WTC11 (cell line): ENCODE measurements at regions not wholly inside any gene's neighbourhood (a gene's known extent, or its start where the extent isn't known, plus 50 kb on each side); places are given as distances from the start of the nearest gene placed in this dataset.

Experiments used
- ATAC-seq: fragments of 200-7000 bp; cut with Tn5 transposase; 2 replicates; pipeline ENCODE4 v1.10.0; 2021; ENCODE audit warnings: mild to moderate bottlenecking, moderate library complexity
- CTCF ChIA-PET: fragments of 300-600 bp; sonication (Branson Sonifier 250); formaldehyde crosslinking; loops from one replicate; lab custom pipeline; 2021; ENCODE audit warnings: antibody characterized with exemption; lab: Charles Lee
- POLR2A ChIA-PET: fragments of 350-600 bp; sonication (Branson Sonifier 250); formaldehyde crosslinking; loops from one replicate; lab custom pipeline; 2021; ENCODE audit warnings: antibody characterized with exemption; lab: Charles Lee
- DNase-seq: peaks from one replicate; pipeline ENCODE4 v3.0.0; 2021; ENCODE audit warnings: low spot score
- H3K27ac Mint-ChIP-seq: 2 replicates; pipeline ENCODE4 v1.8.0; 2021; ENCODE audit warnings: mixed read lengths
- H3K27me3 Mint-ChIP-seq: 2 replicates; pipeline ENCODE4 v1.8.0; 2021; ENCODE audit warnings: low read depth, mild to moderate bottlenecking, moderate library complexity, mixed read lengths
- H3K36me3 Mint-ChIP-seq: 2 replicates; pipeline ENCODE4 v1.8.0; 2021; ENCODE audit warnings: mixed read lengths
- H3K4me1 Mint-ChIP-seq: 2 replicates; pipeline ENCODE4 v1.8.0; 2022; ENCODE audit warnings: mixed read lengths
- H3K4me3 Mint-ChIP-seq: 2 replicates; pipeline ENCODE4 v1.8.0; 2021; ENCODE audit warnings: mild to moderate bottlenecking, moderate library complexity, mixed read lengths
- H3K9me3 Mint-ChIP-seq: 2 replicates; pipeline ENCODE4 v1.8.0; 2021; ENCODE audit warnings: mixed read lengths
- ATF1 ChIP-seq: sonication (generic); formaldehyde crosslinking; IDR thresholded peaks from 2 replicates; pipeline ENCODE4 v1.8.1; 2023; ENCODE audit warnings: mild to moderate bottlenecking, moderate library complexity, missing genetic modification reagents
- E2F5 ChIP-seq: sonication (generic); formaldehyde crosslinking; IDR thresholded peaks from 2 replicates; pipeline ENCODE4 v1.8.1; 2022; ENCODE audit warnings: mild to moderate bottlenecking, moderate library complexity, missing genetic modification reagents
- ELF4 ChIP-seq: sonication (generic); formaldehyde crosslinking; IDR thresholded peaks from 2 replicates; pipeline ENCODE4 v1.8.1; 2022; ENCODE audit warnings: low read depth, mild to moderate bottlenecking, moderate library complexity, missing genetic modification reagents
- EMX1 ChIP-seq: fragments of 250-450 bp; sonication (Bioruptor Pico); IDR thresholded peaks from 2 replicates; pipeline ENCODE4 v1.8.0; 2021; ENCODE audit warnings: mild to moderate bottlenecking
- ETV6 ChIP-seq: sonication (generic); formaldehyde crosslinking; IDR thresholded peaks from 2 replicates; pipeline ENCODE4 v1.8.1; 2022; ENCODE audit warnings: mild to moderate bottlenecking, missing genetic modification reagents
- GRHL2 ChIP-seq: fragments of 250-450 bp; sonication (Bioruptor Pico); IDR thresholded peaks from 2 replicates; pipeline ENCODE4 v1.8.0; 2022; ENCODE audit warnings: mild to moderate bottlenecking, moderate library complexity; ENCODE audit not compliant: insufficient replicate concordance, severe bottlenecking
- JAZF1 ChIP-seq: fragments of 250-450 bp; sonication (Bioruptor Pico); IDR thresholded peaks from 2 replicates; pipeline ENCODE4 v1.9.0; 2021; ENCODE audit warnings: moderate library complexity, mild to moderate bottlenecking, inconsistent platforms
- MLX ChIP-seq: sonication (generic); formaldehyde crosslinking; IDR thresholded peaks from 2 replicates; pipeline ENCODE4 v1.8.1; 2023; ENCODE audit warnings: mild to moderate bottlenecking, missing genetic modification reagents, moderate library complexity
- MYBL2 ChIP-seq: sonication (generic); formaldehyde crosslinking; IDR thresholded peaks from 2 replicates; pipeline ENCODE4 v1.8.1; 2023; ENCODE audit warnings: mild to moderate bottlenecking, moderate library complexity, missing genetic modification reagents
- NFATC4 ChIP-seq: fragments of 250-450 bp; sonication (Bioruptor Pico); IDR thresholded peaks from 2 replicates; pipeline ENCODE4 v1.9.0; 2021; ENCODE audit warnings: mild to moderate bottlenecking
- NR1H2 ChIP-seq: sonication (generic); formaldehyde crosslinking; IDR thresholded peaks from 2 replicates; pipeline ENCODE4 v1.9.0; 2021; ENCODE audit warnings: mild to moderate bottlenecking, moderate library complexity, missing genetic modification reagents
- RORB ChIP-seq: fragments of 250-450 bp; sonication (Bioruptor Pico); IDR thresholded peaks from 2 replicates; pipeline ENCODE4 v1.9.0; 2021; ENCODE audit warnings: mild to moderate bottlenecking
- TCF7 ChIP-seq: sonication (generic); formaldehyde crosslinking; IDR thresholded peaks from 2 replicates; pipeline ENCODE4 v1.8.0; 2022; ENCODE audit warnings: mild to moderate bottlenecking, low read depth, missing genetic modification reagents, moderate library complexity
- ZBTB21 ChIP-seq: sonication (generic); formaldehyde crosslinking; IDR thresholded peaks from 2 replicates; pipeline ENCODE4 v1.8.1; 2023; ENCODE audit warnings: mild to moderate bottlenecking, missing genetic modification reagents, borderline replicate concordance
- ZNF219 ChIP-seq: sonication (generic); formaldehyde crosslinking; IDR thresholded peaks from 2 replicates; pipeline ENCODE4 v1.8.0; 2023; ENCODE audit warnings: missing genetic modification reagents, mild to moderate bottlenecking, borderline replicate concordance
- ZNF425 ChIP-seq: fragments of 250-450 bp; sonication (Bioruptor Pico); conservative IDR thresholded peaks from 2 replicates; pipeline ENCODE4 v1.9.0; 2021; ENCODE audit warnings: mild to moderate bottlenecking
- TF ChIP-seq, protein P1 (sequence below): sonication (generic); formaldehyde crosslinking; IDR thresholded peaks from 2 replicates; pipeline ENCODE4 v1.8.1; 2022; ENCODE audit warnings: missing genetic modification reagents, borderline replicate concordance
- TF ChIP-seq, protein P2 (sequence below): sonication (generic); formaldehyde crosslinking; IDR thresholded peaks from 2 replicates; pipeline ENCODE4 v1.8.1; 2023; ENCODE audit warnings: mild to moderate bottlenecking, missing genetic modification reagents, moderate library complexity
- TF ChIP-seq, protein P3 (sequence below): sonication (generic); formaldehyde crosslinking; IDR thresholded peaks from 2 replicates; pipeline ENCODE4 v1.8.1; 2022; ENCODE audit warnings: mild to moderate bottlenecking, missing genetic modification reagents, moderate library complexity, borderline replicate concordance
- TF ChIP-seq, protein P4 (sequence below): sonication (generic); formaldehyde crosslinking; IDR thresholded peaks from 2 replicates; pipeline ENCODE4 v1.8.0; 2022; ENCODE audit warnings: mild to moderate bottlenecking, missing genetic modification reagents
- TF ChIP-seq, protein P5 (sequence below): sonication (generic); formaldehyde crosslinking; IDR thresholded peaks from 2 replicates; pipeline ENCODE4 v1.8.0; 2023; ENCODE audit warnings: mild to moderate bottlenecking, missing genetic modification reagents

- no peak for TF ChIP-seq E2F5
- TF ChIP-seq NR1H2 (CRISPR knock-in tag): no peak
- TF ChIP-seq, protein P1, sequence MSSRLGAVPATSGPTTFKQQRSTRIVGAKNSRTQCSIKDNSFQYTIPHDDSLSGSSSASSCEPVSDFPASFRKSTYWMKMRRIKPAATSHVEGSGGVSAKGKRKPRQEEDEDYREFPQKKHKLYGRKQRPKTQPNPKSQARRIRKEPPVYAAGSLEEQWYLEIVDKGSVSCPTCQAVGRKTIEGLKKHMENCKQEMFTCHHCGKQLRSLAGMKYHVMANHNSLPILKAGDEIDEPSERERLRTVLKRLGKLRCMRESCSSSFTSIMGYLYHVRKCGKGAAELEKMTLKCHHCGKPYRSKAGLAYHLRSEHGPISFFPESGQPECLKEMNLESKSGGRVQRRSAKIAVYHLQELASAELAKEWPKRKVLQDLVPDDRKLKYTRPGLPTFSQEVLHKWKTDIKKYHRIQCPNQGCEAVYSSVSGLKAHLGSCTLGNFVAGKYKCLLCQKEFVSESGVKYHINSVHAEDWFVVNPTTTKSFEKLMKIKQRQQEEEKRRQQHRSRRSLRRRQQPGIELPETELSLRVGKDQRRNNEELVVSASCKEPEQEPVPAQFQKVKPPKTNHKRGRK: no peak
- TF ChIP-seq RORB (CRISPR knock-in tag): no peak
- TF ChIP-seq, protein P2, sequence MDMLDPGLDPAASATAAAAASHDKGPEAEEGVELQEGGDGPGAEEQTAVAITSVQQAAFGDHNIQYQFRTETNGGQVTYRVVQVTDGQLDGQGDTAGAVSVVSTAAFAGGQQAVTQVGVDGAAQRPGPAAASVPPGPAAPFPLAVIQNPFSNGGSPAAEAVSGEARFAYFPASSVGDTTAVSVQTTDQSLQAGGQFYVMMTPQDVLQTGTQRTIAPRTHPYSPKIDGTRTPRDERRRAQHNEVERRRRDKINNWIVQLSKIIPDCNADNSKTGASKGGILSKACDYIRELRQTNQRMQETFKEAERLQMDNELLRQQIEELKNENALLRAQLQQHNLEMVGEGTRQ (CRISPR knock-in tag): no peak
- no peak for TF ChIP-seq ETV6
- TF ChIP-seq ATF1 (CRISPR knock-in tag): no peak
- Mint-ChIP-seq H3K36me3 (peaks cover 15% of the 10 kb centered on the region), H3K4me1 (no peaks in the 10 kb centered on the region), H3K9me3 (peaks cover 30% of the 10 kb centered on the region), H3K27ac (no peak overlapping the region), H3K4me3 (no peak overlapping the region), H3K27me3 (no peaks in the 10 kb centered on the region)
- DNase-seq (no peak), ATAC-seq (no peak)
- ChIA-PET POLR2A (no interaction called here), CTCF (no interaction called here)
These were observed 487.1 kb upstream of the SGCG start for GRCh38 chr13:22693691-22694090.

DNA sequence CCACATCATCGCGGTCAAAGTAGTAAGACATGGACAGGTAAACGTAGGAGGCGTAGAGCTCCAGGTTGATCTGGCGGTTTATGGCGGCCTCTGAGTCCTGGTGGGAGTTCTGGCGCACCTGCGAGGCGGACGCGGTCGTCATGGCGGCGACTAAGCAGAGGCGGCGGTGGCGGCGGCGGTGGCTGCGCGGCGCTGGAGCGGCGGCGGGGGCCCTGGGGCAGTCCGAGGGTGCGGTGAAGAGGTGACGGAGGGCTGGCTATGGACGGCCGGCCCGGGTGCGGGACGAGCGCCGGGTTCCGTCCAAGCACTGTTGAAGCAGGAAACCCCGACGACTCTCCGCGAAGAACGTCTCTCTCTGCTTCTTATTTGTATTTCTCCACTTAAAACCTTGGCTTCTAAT lies 484.3 kb upstream of the SGCG start:
- no peak overlapping the region for H3K27ac Mint-ChIP-seq
- no peaks in the 10 kb centered on the region for H3K4me1 Mint-ChIP-seq
- H3K36me3 Mint-ChIP-seq: peaks cover 15% of the 10 kb centered on the region
- DNase-seq: peak; percentile 22
- POLR2A ChIA-PET: no interaction called here
- no peak for TF ChIP-seq JAZF1 (CRISPR knock-in tag)
- no peak for TF ChIP-seq ATF1 (CRISPR knock-in tag)
- TF ChIP-seq, protein P3, sequence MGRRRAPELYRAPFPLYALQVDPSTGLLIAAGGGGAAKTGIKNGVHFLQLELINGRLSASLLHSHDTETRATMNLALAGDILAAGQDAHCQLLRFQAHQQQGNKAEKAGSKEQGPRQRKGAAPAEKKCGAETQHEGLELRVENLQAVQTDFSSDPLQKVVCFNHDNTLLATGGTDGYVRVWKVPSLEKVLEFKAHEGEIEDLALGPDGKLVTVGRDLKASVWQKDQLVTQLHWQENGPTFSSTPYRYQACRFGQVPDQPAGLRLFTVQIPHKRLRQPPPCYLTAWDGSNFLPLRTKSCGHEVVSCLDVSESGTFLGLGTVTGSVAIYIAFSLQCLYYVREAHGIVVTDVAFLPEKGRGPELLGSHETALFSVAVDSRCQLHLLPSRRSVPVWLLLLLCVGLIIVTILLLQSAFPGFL (CRISPR knock-in tag): no peak
- no peak for TF ChIP-seq ZNF425
- no peak for TF ChIP-seq NFATC4 (CRISPR knock-in tag)
- no peak for TF ChIP-seq MYBL2 (CRISPR knock-in tag)
- TF ChIP-seq GRHL2 (CRISPR knock-in tag): no peak
- TF ChIP-seq NR1H2 (CRISPR knock-in tag): no peak
- no peaks in the 10 kb centered on the region for H3K27me3 Mint-ChIP-seq
- CTCF ChIA-PET: interaction anchor here (1.0 kb wide), 1 partner anchor 40 kb away, joined by 5 read pairs; no protein-coding TSS in a partner anchor
- no peak for ATAC-seq
- peak overlapping the region; percentile 12; the same call in 1 of the 2 replicates for H3K4me3 Mint-ChIP-seq
- H3K9me3 Mint-ChIP-seq: peaks cover 30% of the 10 kb centered on the region

DNA sequence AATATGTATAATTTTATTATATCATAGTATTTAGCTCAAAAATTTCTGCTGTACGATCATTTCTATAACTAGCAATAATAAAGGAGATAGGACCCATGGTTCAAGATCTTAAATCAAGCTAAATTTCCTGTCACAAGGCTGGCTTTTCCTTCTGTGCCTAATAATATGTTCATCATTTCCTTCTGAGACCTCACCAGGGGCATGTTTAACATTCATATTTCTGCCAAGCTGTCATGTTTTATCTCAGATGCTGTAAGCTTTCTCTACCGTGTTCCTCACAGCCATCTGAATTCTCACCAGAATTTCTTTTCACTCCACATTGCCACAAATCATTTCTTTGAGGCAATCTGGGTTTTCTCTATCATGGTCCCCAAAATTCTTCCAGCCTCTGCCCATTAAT lies 482.3 kb upstream of the SGCG start:
- Mint-ChIP-seq H3K4me1 (no peaks in the 10 kb centered on the region), H3K9me3 (peaks cover 21% of the 10 kb centered on the region), H3K36me3 (peaks cover 9% of the 10 kb centered on the region), H3K4me3 (no peak overlapping the region), H3K27ac (no peak overlapping the region), H3K27me3 (no peaks in the 10 kb centered on the region)
- TF ChIP-seq ZNF219 (CRISPR knock-in tag) (no peak), MLX (no peak), TCF7 (CRISPR knock-in tag) (no peak), ZBTB21 (CRISPR knock-in tag) (no peak), ELF4 (CRISPR knock-in tag) (no peak), EMX1 (CRISPR knock-in tag) (no peak)
- TF ChIP-seq, protein P4, sequence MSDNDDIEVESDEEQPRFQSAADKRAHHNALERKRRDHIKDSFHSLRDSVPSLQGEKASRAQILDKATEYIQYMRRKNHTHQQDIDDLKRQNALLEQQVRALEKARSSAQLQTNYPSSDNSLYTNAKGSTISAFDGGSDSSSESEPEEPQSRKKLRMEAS (CRISPR knock-in tag): no peak
- TF ChIP-seq, protein P5, sequence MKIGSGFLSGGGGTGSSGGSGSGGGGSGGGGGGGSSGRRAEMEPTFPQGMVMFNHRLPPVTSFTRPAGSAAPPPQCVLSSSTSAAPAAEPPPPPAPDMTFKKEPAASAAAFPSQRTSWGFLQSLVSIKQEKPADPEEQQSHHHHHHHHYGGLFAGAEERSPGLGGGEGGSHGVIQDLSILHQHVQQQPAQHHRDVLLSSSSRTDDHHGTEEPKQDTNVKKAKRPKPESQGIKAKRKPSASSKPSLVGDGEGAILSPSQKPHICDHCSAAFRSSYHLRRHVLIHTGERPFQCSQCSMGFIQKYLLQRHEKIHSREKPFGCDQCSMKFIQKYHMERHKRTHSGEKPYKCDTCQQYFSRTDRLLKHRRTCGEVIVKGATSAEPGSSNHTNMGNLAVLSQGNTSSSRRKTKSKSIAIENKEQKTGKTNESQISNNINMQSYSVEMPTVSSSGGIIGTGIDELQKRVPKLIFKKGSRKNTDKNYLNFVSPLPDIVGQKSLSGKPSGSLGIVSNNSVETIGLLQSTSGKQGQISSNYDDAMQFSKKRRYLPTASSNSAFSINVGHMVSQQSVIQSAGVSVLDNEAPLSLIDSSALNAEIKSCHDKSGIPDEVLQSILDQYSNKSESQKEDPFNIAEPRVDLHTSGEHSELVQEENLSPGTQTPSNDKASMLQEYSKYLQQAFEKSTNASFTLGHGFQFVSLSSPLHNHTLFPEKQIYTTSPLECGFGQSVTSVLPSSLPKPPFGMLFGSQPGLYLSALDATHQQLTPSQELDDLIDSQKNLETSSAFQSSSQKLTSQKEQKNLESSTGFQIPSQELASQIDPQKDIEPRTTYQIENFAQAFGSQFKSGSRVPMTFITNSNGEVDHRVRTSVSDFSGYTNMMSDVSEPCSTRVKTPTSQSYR (CRISPR knock-in tag): no peak
- ChIA-PET POLR2A (interaction anchor here (0.7 kb wide), 1 partner anchor 12 kb away, joined by 3 read pairs; no protein-coding TSS in a partner anchor), CTCF (no interaction called here)
- no peak for ATAC-seq
- DNase-seq: no peak
